ENCODE measurements at regions not wholly inside any gene's neighbourhood (a gene's known extent, or its start where the extent isn't known, plus 50 kb on each side); places are given as distances from the start of the nearest gene placed in this dataset.

- no peak for TF ChIP-seq CTCF (IDR thresholded peaks at IDR 0.05; ENCODE audit: low read depth, low read length)
- no peak for TF ChIP-seq EZH2phosphoT487 (IDR thresholded peaks at IDR 0.05; ENCODE audit: low read depth)
These were observed 162.5 kb upstream of the MYCN start for GRCh38 chr2:15777795-15778371.

Measured in OCI-LY3 (cell line).